ENCODE measurements at regions not wholly inside any gene's neighbourhood (a gene's known extent, or its start where the extent isn't known, plus 50 kb on each side); places are given as distances from the start of the nearest gene placed in this dataset.

GRCh38 chr4:33661636-33662035 is 2582.7 kb downstream of the ARAP2 start:
- Histone ChIP-seq H3K4me1 (ENCODE audit: insufficient read depth, low read length) (no peaks in the 10 kb centered on the region), H3K4me3 (ENCODE audit: low read length) (no peak overlapping the region), H3K27me3 (ENCODE audit: control insufficient read depth in 1 of 2, insufficient read depth in 2 of 2, low read length in 2 of 2) (no peaks in the 10 kb centered on the region), H3K27ac (ENCODE audit: low read depth in 1 of 2, low read length in 2 of 2) (no peak overlapping the region), H3K9me3 (ENCODE audit: control insufficient read depth in 1 of 2, insufficient read depth in 1 of 2, low read length in 2 of 2) (peaks cover 0 to 5% of the 10 kb centered on the region in 2 experiments), H3K36me3 (ENCODE audit: insufficient read depth, low read length) (no peaks in the 10 kb centered on the region)
- Mint-ChIP-seq H3K4me3 (no peak overlapping the region), H3K4me1 (ENCODE audit: low read depth) (no peaks in the 10 kb centered on the region), H3K27ac (no peak overlapping the region), H3K9me3 (peaks cover 27% of the 10 kb centered on the region), H3K36me3 (ENCODE audit: low read depth) (no peaks in the 10 kb centered on the region), H3K27me3 (no peaks in the 10 kb centered on the region)
- POLR2A ChIA-PET = no interaction called here
- intact Hi-C loops (cut with DNase I, micrococcal nuclease) = no loop called here
- CTCF ChIA-PET = no interaction called here
- no peak for TF ChIP-seq CTCF (IDR thresholded peaks at IDR 0.05)
- DNase-seq (no peak), ATAC-seq (ENCODE audit: poor library complexity) (no peak)

GRCh38 chr4:33685939-33686338 is 2558.4 kb downstream of the ARAP2 start:
- no peak overlapping the region for H3K4me3 Mint-ChIP-seq
- POLR2A ChIA-PET = no interaction called here
- no peaks in the 10 kb centered on the region for H3K4me1 Mint-ChIP-seq (ENCODE audit: low read depth)
- ATAC-seq (ENCODE audit: poor library complexity) (no peak), DNase-seq (no peak)
- H3K36me3 ChIP-seq (ENCODE audit: insufficient read depth, low read length) = no peaks in the 10 kb centered on the region
- TF ChIP-seq CTCF (IDR thresholded peaks at IDR 0.05) = no peak
- intact Hi-C loops (cut with DNase I, micrococcal nuclease) = no loop called here
- H3K27ac ChIP-seq (ENCODE audit: low read depth in 1 of 2, low read length in 2 of 2) = no peak overlapping the region
- CTCF ChIA-PET = no interaction called here
- no peaks in the 10 kb centered on the region for H3K4me1 ChIP-seq (ENCODE audit: insufficient read depth, low read length)
- no peaks in the 10 kb centered on the region for H3K36me3 Mint-ChIP-seq (ENCODE audit: low read depth)
- no peaks in the 10 kb centered on the region for H3K9me3 ChIP-seq (ENCODE audit: control insufficient read depth in 1 of 2, insufficient read depth in 1 of 2, low read length in 2 of 2)
- H3K9me3 Mint-ChIP-seq = peaks cover 4% of the 10 kb centered on the region
- H3K4me3 ChIP-seq (ENCODE audit: low read length) = no peak overlapping the region
- no peaks in the 10 kb centered on the region for H3K27me3 Mint-ChIP-seq
- no peaks in the 10 kb centered on the region for H3K27me3 ChIP-seq (ENCODE audit: control insufficient read depth in 1 of 2, insufficient read depth in 2 of 2, low read length in 2 of 2)
- H3K27ac Mint-ChIP-seq = no peak overlapping the region

GRCh38 chr4:33696041-33696440 is 2548.3 kb downstream of the ARAP2 start:
- H3K9me3 ChIP-seq (ENCODE audit: control insufficient read depth in 1 of 2, insufficient read depth in 1 of 2, low read length in 2 of 2) = peaks cover 5 to 11% of the 10 kb centered on the region in 2 experiments
- DNase-seq = no peak
- H3K36me3 ChIP-seq (ENCODE audit: insufficient read depth, low read length) = no peaks in the 10 kb centered on the region
- ChIA-PET CTCF (no interaction called here), POLR2A (no interaction called here)
- Mint-ChIP-seq H3K4me1 (ENCODE audit: low read depth) (no peaks in the 10 kb centered on the region), H3K27ac (no peak overlapping the region), H3K9me3 (peaks cover 8% of the 10 kb centered on the region), H3K27me3 (no peaks in the 10 kb centered on the region), H3K4me3 (no peak overlapping the region), H3K36me3 (ENCODE audit: low read depth) (no peaks in the 10 kb centered on the region)
- H3K27me3 ChIP-seq (ENCODE audit: control insufficient read depth in 1 of 2, insufficient read depth in 2 of 2, low read length in 2 of 2) = no peaks in the 10 kb centered on the region
- no peak overlapping the region for H3K27ac ChIP-seq (ENCODE audit: low read depth in 1 of 2, low read length in 2 of 2)
- intact Hi-C loops (cut with DNase I, micrococcal nuclease) = no loop called here
- ATAC-seq (ENCODE audit: poor library complexity) = no peak
- no peaks in the 10 kb centered on the region for H3K4me1 ChIP-seq (ENCODE audit: insufficient read depth, low read length)
- TF ChIP-seq CTCF (IDR thresholded peaks at IDR 0.05) = no peak
- H3K4me3 ChIP-seq (ENCODE audit: low read length) = no peak overlapping the region
